Gastrocnemius medialis (tissue), 4 donors: ENCODE measurements at regions not wholly inside any gene's neighbourhood (a gene's known extent, or its start where the extent isn't known, plus 50 kb on each side); places are given as distances from the start of the nearest gene placed in this dataset.

Experiments
- ATAC-seq, 2 donors: fragments of 150-250 bp; one replicate each; pipeline ENCODE4 v1.9.1; 2016
- DNase-seq, 2 donors: peaks; one replicate each; pipeline ENCODE4 v3.0.0-alpha.2; 2019
- H3K27ac ChIP-seq, 4 donors: fragments of 200-600 bp; sonication (generic); 1 replicate in 1 of 4; 2 replicates in 3 of 4; pipeline ENCODE4 v1.5.1; 2016 to 2018; ENCODE audit warnings: mild to moderate bottlenecking in 2 of 4, moderate library complexity in 1 of 4
- H3K27me3 ChIP-seq, 3 donors: fragments of 200-600 bp; sonication (generic) in 2 of 3; 1 replicate in 1 of 3; 2 replicates in 2 of 3; pipeline versions ENCODE4 v1.5.1 to v1.6.0; 2016 to 2019; ENCODE audit warnings: mild to moderate bottlenecking in 1 of 3, moderate library complexity in 1 of 3
- H3K36me3 ChIP-seq, 2 donors: fragments of 200-600 bp; sonication (generic) in 1 of 2; one replicate each; pipeline ENCODE4 v1.5.1; 2017 to 2018
- H3K4me1 ChIP-seq, 2 donors: fragments of 200-600 bp; sonication (generic) in 1 of 2; one replicate each; pipeline ENCODE4 v1.5.1; 2016 to 2017; ENCODE audit warnings: mild to moderate bottlenecking in 2 of 2
- H3K4me3 ChIP-seq, 4 donors: fragments of 200-600 bp; sonication (generic) in 3 of 4; 1 replicate in 1 of 4; 2 replicates in 3 of 4; pipeline ENCODE4 v1.5.1; 2016 to 2019; ENCODE audit warnings: mild to moderate bottlenecking in 2 of 4
- H3K9me3 ChIP-seq, 3 donors: fragments of 200-600 bp; sonication (generic) in 2 of 3; 1 replicate in 1 of 3; 2 replicates in 2 of 3; pipeline ENCODE4 v1.5.1; 2016 to 2019
- CTCF ChIP-seq, 5 experiments: fragments of 450-650 bp in 3 of 5; fragments of 200-600 bp in 2 of 5; sonication (generic) in 2 of 5; IDR thresholded peaks in 4 of 5; conservative IDR thresholded peaks in 1 of 5; 1 replicate in 4 of 5; 2 replicates in 1 of 5; pipeline ENCODE4 v1.5.1; 2016 to 2019; ENCODE audit warnings: antibody characterized with exemption in 5 of 5, mild to moderate bottlenecking in 3 of 5, moderate library complexity in 3 of 5
- POLR2A ChIP-seq, 2 donors: fragments of 450-650 bp; IDR thresholded peaks; one replicate each; pipeline ENCODE4 v1.6.1; 2017; ENCODE audit warnings: antibody characterized with exemption in 2 of 2, mild to moderate bottlenecking in 2 of 2, moderate library complexity in 2 of 2
- in situ Hi-C, 4 donors: fragments of 200-750 bp; cut with MboI; loops; one replicate each; pipeline versions ENCODE4 v1.15.0 to v1.8.0; 2017; ENCODE audit warnings: low sequenced_read_pairs in 4 of 4
- intact Hi-C: fragments of 100-400 bp; cut with DNase I; formaldehyde crosslinking; loops from one replicate; pipeline ENCODE4 v1.15.1; 2023; ENCODE audit warnings: low total_unique reads

- no peaks in the 10 kb centered on the region for H3K4me1 ChIP-seq
- no peaks in the 10 kb centered on the region for H3K9me3 ChIP-seq
- peaks cover 0 to 34% (median 9%) of the 10 kb centered on the region in 3 donors for H3K27me3 ChIP-seq
- DNase-seq (no peak), ATAC-seq (no peak)
- TF ChIP-seq POLR2A (IDR thresholded peaks at IDR 0.05) (no peak), CTCF (IDR thresholded peaks at IDR 0.05 in 4 of 5, conservative IDR thresholded peaks at IDR 0.05 in 1 of 5) (no peak)
- intact Hi-C loops (no loop called here), in situ Hi-C loops (no loop called here)
- H3K27ac ChIP-seq: no peak overlapping the region
- H3K4me3 ChIP-seq: no peak overlapping the region
- H3K36me3 ChIP-seq: no peaks in the 10 kb centered on the region
These were observed 94.7 kb upstream of the SDK2 start for GRCh38 chr17:73738751-73739575.

DNA sequence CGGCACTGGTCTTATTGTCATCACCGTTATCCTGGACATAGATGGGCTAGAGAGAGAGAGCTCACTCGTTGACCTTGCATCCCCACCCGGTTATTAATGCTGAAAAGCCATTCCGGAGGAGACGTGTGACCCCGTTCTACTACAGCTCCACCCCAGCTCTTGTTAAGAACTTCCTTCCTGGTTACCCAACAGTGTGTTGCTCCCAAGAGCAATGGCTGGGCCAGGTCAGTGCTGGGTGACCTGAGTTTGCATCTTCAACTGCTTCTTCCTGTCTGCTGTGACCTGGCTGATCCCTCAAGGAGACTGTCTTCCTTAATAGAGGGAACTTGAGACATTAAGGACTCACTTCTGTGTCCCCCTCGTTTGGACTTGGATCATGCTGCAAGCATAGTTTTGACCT lies 96.1 kb upstream of the SDK2 start:
- peaks cover 0 to 27% (median 5%) of the 10 kb centered on the region in 3 donors for H3K27me3 ChIP-seq
- no peaks in the 10 kb centered on the region for H3K36me3 ChIP-seq
- in situ Hi-C loops: no loop called here

DNA sequence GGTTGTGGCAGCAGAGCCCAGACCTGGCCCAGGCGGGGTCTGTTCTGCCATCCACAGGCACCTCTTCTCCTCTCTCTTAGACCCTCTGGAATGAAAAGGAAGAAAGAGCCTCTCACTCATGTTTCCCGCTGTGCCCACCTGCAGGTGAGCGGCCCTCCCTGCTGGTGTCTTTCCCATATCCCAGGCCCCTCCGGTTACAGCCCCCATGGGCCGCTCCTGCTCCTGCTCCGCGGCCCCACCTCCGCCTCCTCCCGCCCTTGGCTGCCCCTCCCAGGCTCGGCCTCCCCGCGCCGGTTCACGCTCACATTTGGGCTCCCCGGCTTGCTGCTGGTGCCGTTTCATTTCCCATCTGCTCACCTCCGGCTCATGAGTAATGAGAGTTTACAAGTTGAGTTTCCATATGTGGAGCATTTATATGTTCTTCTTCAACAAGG lies 98.7 kb upstream of the SDK2 start:
- Histone ChIP-seq H3K36me3 (no peaks in the 10 kb centered on the region), H3K9me3 (no peaks in the 10 kb centered on the region), H3K27ac (no peak overlapping the region), H3K27me3 (peaks cover 5 to 25% (median 6%) of the 10 kb centered on the region in 3 donors), H3K4me1 (no peaks in the 10 kb centered on the region), H3K4me3 (no peak overlapping the region)
- in situ Hi-C loops: no loop called here
- DNase-seq: no peak
- TF ChIP-seq CTCF (IDR thresholded peaks at IDR 0.05 in 4 of 5, conservative IDR thresholded peaks at IDR 0.05 in 1 of 5) (no peak), POLR2A (IDR thresholded peaks at IDR 0.05) (no peak)
- intact Hi-C loops: loop anchor here (10.0 kb wide), 1 partner anchor 58 kb away; no protein-coding TSS in a partner anchor
- no peak for ATAC-seq

More for the DNA sequence above, 96.1 kb upstream of the SDK2 start:
- TF ChIP-seq CTCF (IDR thresholded peaks at IDR 0.05 in 4 of 5, conservative IDR thresholded peaks at IDR 0.05 in 1 of 5) (no peak), POLR2A (IDR thresholded peaks at IDR 0.05) (no peak)
- intact Hi-C loops: loop anchor here (10.0 kb wide), 1 partner anchor 56 kb away; no protein-coding TSS in a partner anchor
- ATAC-seq (no peak), DNase-seq (no peak)
- no peaks in the 10 kb centered on the region for H3K9me3 ChIP-seq
- no peaks in the 10 kb centered on the region for H3K4me1 ChIP-seq
- no peak overlapping the region for H3K4me3 ChIP-seq
- H3K27ac ChIP-seq: no peak overlapping the region

DNA sequence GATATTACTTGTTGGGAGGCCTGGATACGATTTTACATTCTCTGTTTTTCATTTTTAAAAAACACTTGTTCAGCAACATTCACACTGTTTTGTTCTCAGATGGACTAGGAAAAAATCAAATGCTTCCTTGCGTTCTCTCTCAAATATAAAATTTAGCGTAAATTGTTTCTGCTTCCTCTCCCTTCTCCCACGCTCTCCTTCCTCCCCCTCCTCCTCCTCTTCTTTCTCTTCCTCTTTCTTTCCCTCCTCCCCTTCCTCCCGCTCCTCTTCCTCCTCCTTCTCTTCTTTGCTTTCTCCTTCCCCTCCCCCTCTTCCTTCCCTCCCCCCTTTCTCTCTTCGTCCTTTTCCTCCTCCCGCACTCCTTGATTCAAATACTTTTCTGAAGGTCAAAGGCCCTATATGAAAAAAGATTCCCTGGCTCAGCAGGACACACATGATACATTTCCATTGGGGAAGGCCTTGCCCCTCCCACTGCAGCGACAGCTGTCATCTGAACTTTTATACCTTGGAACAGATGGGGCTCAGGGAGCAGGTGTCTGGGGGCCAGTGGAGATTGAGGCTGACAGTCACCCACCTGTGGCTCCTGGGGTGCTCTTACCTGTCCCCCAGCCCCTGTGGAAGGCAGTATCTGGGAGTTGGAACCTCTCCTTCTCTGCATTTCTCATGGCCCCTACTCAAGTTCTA lies 99.4 kb upstream of the SDK2 start:
- DNase-seq: no peak
- in situ Hi-C loops: no loop called here
- Histone ChIP-seq H3K9me3 (no peaks in the 10 kb centered on the region), H3K36me3 (no peaks in the 10 kb centered on the region), H3K27me3 (peaks cover 5 to 22% (median 6%) of the 10 kb centered on the region in 3 donors), H3K27ac (no peak overlapping the region), H3K4me1 (no peaks in the 10 kb centered on the region), H3K4me3 (no peak overlapping the region)
- ATAC-seq: no peak
- intact Hi-C loops: loop anchor here (10.0 kb wide), 1 partner anchor 59 kb away; no protein-coding TSS in a partner anchor
- no peak for TF ChIP-seq POLR2A (IDR thresholded peaks at IDR 0.05)
- no peak for TF ChIP-seq CTCF (IDR thresholded peaks at IDR 0.05 in 4 of 5, conservative IDR thresholded peaks at IDR 0.05 in 1 of 5)
